ENCODE measurements at regions not wholly inside any gene's neighbourhood (a gene's known extent, or its start where the extent isn't known, plus 50 kb on each side); places are given as distances from the start of the nearest gene placed in this dataset.

GRCh38 chr1:157247005-157247763 is 109.0 kb upstream of the ETV3 start:
- TF ChIP-seq CTCF (conservative IDR thresholded peaks at IDR 0.05): no peak
- no peak for TF ChIP-seq EZH2 (IDR thresholded peaks at IDR 0.05; ENCODE audit: low read depth)

All from PC-9 (cell line).